ENCODE measurements at regions not wholly inside any gene's neighbourhood (a gene's known extent, or its start where the extent isn't known, plus 50 kb on each side); places are given as distances from the start of the nearest gene placed in this dataset.

DNA sequence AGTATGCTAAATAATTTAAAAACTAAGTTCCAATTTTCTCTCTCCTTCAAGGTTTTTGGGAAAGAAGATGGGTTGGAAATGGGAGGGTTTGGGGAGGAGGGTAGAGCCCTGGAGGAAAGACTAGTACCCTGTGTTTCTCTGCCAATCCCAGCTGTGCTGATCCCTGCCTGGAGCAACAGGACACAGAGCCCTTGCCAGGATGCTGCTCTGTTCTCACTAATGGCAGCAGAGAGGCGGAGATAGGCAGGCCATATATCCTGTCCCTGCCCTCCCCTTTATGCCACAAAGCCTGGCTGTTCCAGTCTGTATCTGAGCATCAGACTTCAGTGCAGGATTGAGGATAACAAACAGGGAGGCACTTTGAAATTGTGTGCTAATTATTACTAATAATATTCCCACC is 99.0 kb downstream of the C12orf75 start:
- H3K4me3 ChIP-seq (replicated peaks; ENCODE audit: low read depth, low read length) = no peak overlapping the region
- TF ChIP-seq, protein P1, sequence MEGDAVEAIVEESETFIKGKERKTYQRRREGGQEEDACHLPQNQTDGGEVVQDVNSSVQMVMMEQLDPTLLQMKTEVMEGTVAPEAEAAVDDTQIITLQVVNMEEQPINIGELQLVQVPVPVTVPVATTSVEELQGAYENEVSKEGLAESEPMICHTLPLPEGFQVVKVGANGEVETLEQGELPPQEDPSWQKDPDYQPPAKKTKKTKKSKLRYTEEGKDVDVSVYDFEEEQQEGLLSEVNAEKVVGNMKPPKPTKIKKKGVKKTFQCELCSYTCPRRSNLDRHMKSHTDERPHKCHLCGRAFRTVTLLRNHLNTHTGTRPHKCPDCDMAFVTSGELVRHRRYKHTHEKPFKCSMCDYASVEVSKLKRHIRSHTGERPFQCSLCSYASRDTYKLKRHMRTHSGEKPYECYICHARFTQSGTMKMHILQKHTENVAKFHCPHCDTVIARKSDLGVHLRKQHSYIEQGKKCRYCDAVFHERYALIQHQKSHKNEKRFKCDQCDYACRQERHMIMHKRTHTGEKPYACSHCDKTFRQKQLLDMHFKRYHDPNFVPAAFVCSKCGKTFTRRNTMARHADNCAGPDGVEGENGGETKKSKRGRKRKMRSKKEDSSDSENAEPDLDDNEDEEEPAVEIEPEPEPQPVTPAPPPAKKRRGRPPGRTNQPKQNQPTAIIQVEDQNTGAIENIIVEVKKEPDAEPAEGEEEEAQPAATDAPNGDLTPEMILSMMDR (IDR thresholded peaks at IDR 0.05; ENCODE audit: low read depth, low read length, missing control alignments) = no peak
- no peak for DNase-seq (ENCODE audit: extremely low read depth, low read depth)

GRCh38 chr12:105431537-105432100 is 101.1 kb downstream of the C12orf75 start:
- TF ChIP-seq, protein P1 (IDR thresholded peaks at IDR 0.05; ENCODE audit: low read depth, low read length, missing control alignments) = no peak
- DNase-seq (ENCODE audit: extremely low read depth, low read depth) = no peak
- no peak overlapping the region for H3K4me3 ChIP-seq (replicated peaks; ENCODE audit: low read depth, low read length)

DNA sequence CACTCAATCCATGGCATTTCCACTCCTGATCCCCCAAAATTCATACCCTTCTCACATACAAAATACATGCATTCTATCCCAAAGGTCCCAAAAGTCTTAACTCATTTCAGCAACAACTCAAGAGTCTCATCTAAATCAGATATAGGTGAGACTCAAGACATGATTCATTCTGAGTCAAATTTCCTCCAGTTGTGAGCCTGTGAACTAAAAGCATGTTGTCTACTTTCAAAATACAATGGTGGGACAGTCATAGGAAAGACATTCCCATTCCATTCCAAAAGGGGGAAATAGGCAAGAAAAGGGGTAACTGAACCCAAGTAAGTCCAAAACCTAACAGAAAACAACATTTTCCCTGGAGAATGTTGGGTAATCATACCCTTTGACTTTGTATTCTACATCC is 103.3 kb downstream of the C12orf75 start:
- DNase-seq (ENCODE audit: extremely low read depth, low read depth) = no peak
- H3K4me3 ChIP-seq (replicated peaks; ENCODE audit: low read depth, low read length) = no peak overlapping the region
- TF ChIP-seq, protein P1 (IDR thresholded peaks at IDR 0.05; ENCODE audit: low read depth, low read length, missing control alignments) = no peak

DNA sequence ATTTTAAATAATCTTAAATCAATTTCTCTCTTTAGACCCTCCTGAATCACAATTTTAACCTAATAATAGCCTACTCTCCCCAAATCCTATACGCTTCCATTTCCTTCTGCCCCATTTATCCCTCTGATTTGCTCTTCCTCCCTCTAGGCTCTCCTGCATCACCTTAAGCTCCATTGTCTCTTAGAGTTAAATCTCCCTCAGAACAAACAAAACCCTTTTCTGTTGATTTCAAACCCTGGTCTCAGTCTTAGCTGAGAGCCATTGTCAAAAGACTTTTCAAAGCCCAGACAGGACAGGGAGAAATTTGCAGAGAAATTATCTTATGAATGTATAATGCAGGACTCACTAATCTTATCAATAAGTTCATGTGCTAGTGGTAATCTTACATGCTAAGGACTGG is 106.1 kb downstream of the C12orf75 start:
- H3K4me3 ChIP-seq (replicated peaks; ENCODE audit: low read depth, low read length) = no peak overlapping the region
- DNase-seq (ENCODE audit: extremely low read depth, low read depth) = no peak
- TF ChIP-seq, protein P1 (IDR thresholded peaks at IDR 0.05; ENCODE audit: low read depth, low read length, missing control alignments) = no peak

GRCh38 chr12:105440037-105440664 is 109.7 kb downstream of the C12orf75 start:
- no peak overlapping the region for H3K4me3 ChIP-seq (replicated peaks; ENCODE audit: low read depth, low read length)
- DNase-seq (ENCODE audit: extremely low read depth, low read depth) = no peak
- TF ChIP-seq, protein P1 (IDR thresholded peaks at IDR 0.05; ENCODE audit: low read depth, low read length, missing control alignments) = no peak

- H3K4me3 ChIP-seq (replicated peaks; ENCODE audit: low read depth, low read length) = no peak overlapping the region
- TF ChIP-seq, protein P1 (IDR thresholded peaks at IDR 0.05; ENCODE audit: low read depth, low read length, missing control alignments) = no peak
- DNase-seq (ENCODE audit: extremely low read depth, low read depth) = no peak
Measured at GRCh38 chr12:105443802-105444652, 113.5 kb downstream of the C12orf75 start.
